ENCODE measurements at regions not wholly inside any gene's neighbourhood (a gene's known extent, or its start where the extent isn't known, plus 50 kb on each side); places are given as distances from the start of the nearest gene placed in this dataset.

DNA sequence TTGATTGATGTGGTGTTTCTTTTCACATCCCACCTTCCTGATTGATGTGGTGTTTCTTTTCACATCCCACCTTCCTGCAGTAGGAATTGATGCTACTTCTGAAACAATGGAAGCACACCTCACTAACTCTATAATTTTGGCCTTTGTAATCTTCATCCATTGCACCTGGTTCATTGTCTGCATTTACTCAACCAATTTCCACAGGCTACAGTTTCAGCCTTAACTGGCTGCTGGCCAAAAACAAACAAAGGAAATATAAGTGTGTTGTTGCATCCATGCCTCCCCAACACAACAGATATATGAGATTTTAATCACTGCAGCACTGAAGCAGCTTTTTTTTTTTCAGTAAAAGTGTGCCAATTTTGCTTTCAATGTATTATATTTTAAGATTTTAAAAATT is 867.6 kb upstream of the PCDH7 start:
- Histone ChIP-seq H3K4me1 (ENCODE audit: control insufficient read depth, insufficient read depth, low read length) (peaks cover 9% of the 10 kb centered on the region), H3K9ac (ENCODE audit: extremely low read depth, low read length, poor library complexity, severe bottlenecking) (no peak overlapping the region), H3K4me3 (ENCODE audit: low read length) (no peak overlapping the region), H3K27me3 (ENCODE audit: control insufficient read depth, insufficient read depth, low read length, poor library complexity, severe bottlenecking) (no peaks in the 10 kb centered on the region), H3K27ac (ENCODE audit: low read depth, low read length) (no peak overlapping the region), H3K9me3 (ENCODE audit: control insufficient read depth, low read length) (no peaks in the 10 kb centered on the region), H3K36me3 (ENCODE audit: control insufficient read depth, insufficient read depth, low read length) (no peaks in the 10 kb centered on the region)
- no peaks in the 10 kb centered on the region for H3K36me3 Mint-ChIP-seq (ENCODE audit: low read depth)
- no peaks in the 10 kb centered on the region for H3K9me3 Mint-ChIP-seq
- H3K4me1 Mint-ChIP-seq, result peaks cover 37% of the 10 kb centered on the region
- no peaks in the 10 kb centered on the region for H3K27me3 Mint-ChIP-seq (ENCODE audit: insufficient read depth)
- TF ChIP-seq, protein P1, sequence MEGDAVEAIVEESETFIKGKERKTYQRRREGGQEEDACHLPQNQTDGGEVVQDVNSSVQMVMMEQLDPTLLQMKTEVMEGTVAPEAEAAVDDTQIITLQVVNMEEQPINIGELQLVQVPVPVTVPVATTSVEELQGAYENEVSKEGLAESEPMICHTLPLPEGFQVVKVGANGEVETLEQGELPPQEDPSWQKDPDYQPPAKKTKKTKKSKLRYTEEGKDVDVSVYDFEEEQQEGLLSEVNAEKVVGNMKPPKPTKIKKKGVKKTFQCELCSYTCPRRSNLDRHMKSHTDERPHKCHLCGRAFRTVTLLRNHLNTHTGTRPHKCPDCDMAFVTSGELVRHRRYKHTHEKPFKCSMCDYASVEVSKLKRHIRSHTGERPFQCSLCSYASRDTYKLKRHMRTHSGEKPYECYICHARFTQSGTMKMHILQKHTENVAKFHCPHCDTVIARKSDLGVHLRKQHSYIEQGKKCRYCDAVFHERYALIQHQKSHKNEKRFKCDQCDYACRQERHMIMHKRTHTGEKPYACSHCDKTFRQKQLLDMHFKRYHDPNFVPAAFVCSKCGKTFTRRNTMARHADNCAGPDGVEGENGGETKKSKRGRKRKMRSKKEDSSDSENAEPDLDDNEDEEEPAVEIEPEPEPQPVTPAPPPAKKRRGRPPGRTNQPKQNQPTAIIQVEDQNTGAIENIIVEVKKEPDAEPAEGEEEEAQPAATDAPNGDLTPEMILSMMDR (conservative IDR thresholded peaks at IDR 0.05), result no peak
- no peak for DNase-seq
- H3K27ac Mint-ChIP-seq, result no peak overlapping the region
- no peak overlapping the region for H3K4me3 Mint-ChIP-seq

- peaks cover 43% of the 10 kb centered on the region for H3K4me1 Mint-ChIP-seq
- Histone ChIP-seq H3K9me3 (ENCODE audit: control insufficient read depth, low read length) (peaks cover 7% of the 10 kb centered on the region), H3K9ac (ENCODE audit: extremely low read depth, low read length, poor library complexity, severe bottlenecking) (no peak overlapping the region), H3K27me3 (ENCODE audit: control insufficient read depth, insufficient read depth, low read length, poor library complexity, severe bottlenecking) (no peaks in the 10 kb centered on the region), H3K4me3 (ENCODE audit: low read length) (no peak overlapping the region), H3K27ac (ENCODE audit: low read depth, low read length) (no peak overlapping the region), H3K4me1 (ENCODE audit: control insufficient read depth, insufficient read depth, low read length) (peaks cover 9% of the 10 kb centered on the region), H3K36me3 (ENCODE audit: control insufficient read depth, insufficient read depth, low read length) (no peaks in the 10 kb centered on the region)
- H3K27me3 Mint-ChIP-seq (ENCODE audit: insufficient read depth), result no peaks in the 10 kb centered on the region
- H3K9me3 Mint-ChIP-seq, result peaks cover 11% of the 10 kb centered on the region
- no peak overlapping the region for H3K4me3 Mint-ChIP-seq
- no peak overlapping the region for H3K27ac Mint-ChIP-seq
- H3K36me3 Mint-ChIP-seq (ENCODE audit: low read depth), result peaks cover 4% of the 10 kb centered on the region
- 36% methylated on average over 1 of the region's 2 CpGs; no CpG with 5 or more reads in 1 of the 2 experiments for WGBS, 2 experiments (ENCODE audit: insufficient coverage in 1 of 2, insufficient read length in 1 of 2)
- TF ChIP-seq, protein P1 (conservative IDR thresholded peaks at IDR 0.05), result no peak
- peak; percentile 76 for DNase-seq
These were observed 866.3 kb upstream of the PCDH7 start for GRCh38 chr4:29853833-29854232.

GRCh38 chr4:29861307-29861706 is 858.9 kb upstream of the PCDH7 start:
- Mint-ChIP-seq H3K4me3 (no peak overlapping the region), H3K4me1 (peaks cover 17% of the 10 kb centered on the region), H3K27ac (no peak overlapping the region), H3K9me3 (peaks cover 64% of the 10 kb centered on the region), H3K36me3 (ENCODE audit: low read depth) (peaks cover 13% of the 10 kb centered on the region), H3K27me3 (ENCODE audit: insufficient read depth) (no peaks in the 10 kb centered on the region)
- no peaks in the 10 kb centered on the region for H3K27me3 ChIP-seq (ENCODE audit: control insufficient read depth, insufficient read depth, low read length, poor library complexity, severe bottlenecking)
- no peak overlapping the region for H3K27ac ChIP-seq (ENCODE audit: low read depth, low read length)
- H3K4me3 ChIP-seq (ENCODE audit: low read length), result no peak overlapping the region
- WGBS, 2 experiments (ENCODE audit: insufficient coverage in 1 of 2, insufficient read length in 1 of 2), result 67% methylated on average over 1 of the region's 1 CpG; no CpG with 5 or more reads in 1 of the 2 experiments
- H3K4me1 ChIP-seq (ENCODE audit: control insufficient read depth, insufficient read depth, low read length), result peaks cover 4% of the 10 kb centered on the region
- peaks cover 63% of the 10 kb centered on the region for H3K9me3 ChIP-seq (ENCODE audit: control insufficient read depth, low read length)
- no peak overlapping the region for H3K9ac ChIP-seq (ENCODE audit: extremely low read depth, low read length, poor library complexity, severe bottlenecking)
- no peak for DNase-seq
- no peaks in the 10 kb centered on the region for H3K36me3 ChIP-seq (ENCODE audit: control insufficient read depth, insufficient read depth, low read length)
- TF ChIP-seq, protein P1 (conservative IDR thresholded peaks at IDR 0.05), result no peak
